Neutrophil (primary cell): ENCODE measurements at regions not wholly inside any gene's neighbourhood (a gene's known extent, or its start where the extent isn't known, plus 50 kb on each side); places are given as distances from the start of the nearest gene placed in this dataset.

Experiments
- H3K27ac ChIP-seq: fragments of 200-600 bp; sonication (generic); 2 replicates; pipeline ENCODE4 v1.5.1; 2016; ENCODE audit warnings: mild to moderate bottlenecking, moderate library complexity
- H3K27me3 ChIP-seq: fragments of 200-600 bp; sonication (generic); 2 replicates; pipeline ENCODE4 v1.6.0; 2016; ENCODE audit warnings: mild to moderate bottlenecking
- H3K36me3 ChIP-seq: fragments of 200-600 bp; sonication (generic); 2 replicates; pipeline ENCODE4 v1.5.1; 2017
- H3K4me1 ChIP-seq, 2 experiments: fragments of 200-600 bp in 1 of 2; sonication (generic) in 1 of 2; 1 replicate in 1 of 2; 2 replicates in 1 of 2; pipeline versions ENCODE4 v1.5.1 to v1.6.1; 2013 to 2016; ENCODE audit warnings: low read depth in 1 of 2, low read length in 1 of 2, mild to moderate bottlenecking in 1 of 2, moderate library complexity in 1 of 2; ENCODE audit not compliant: control insufficient read depth in 1 of 2, insufficient read depth in 1 of 2
- H3K4me3 ChIP-seq, 2 experiments: fragments of 200-600 bp in 1 of 2; sonication (generic) in 1 of 2; 1 replicate in 1 of 2; 2 replicates in 1 of 2; pipeline ENCODE4 v1.5.1; 2013 to 2016; ENCODE audit warnings: low read depth in 1 of 2, low read length in 1 of 2, mild to moderate bottlenecking in 1 of 2, moderate library complexity in 1 of 2
- H3K9me3 ChIP-seq: fragments of 200-600 bp; sonication (generic); 2 replicates; pipeline ENCODE4 v1.5.1; 2016
- TF ChIP-seq, protein P1 (sequence below): fragments of 200-600 bp; sonication (generic); IDR thresholded peaks from 2 replicates; pipeline ENCODE4 v1.5.1; 2016; ENCODE audit warnings: antibody characterized with exemption

DNA sequence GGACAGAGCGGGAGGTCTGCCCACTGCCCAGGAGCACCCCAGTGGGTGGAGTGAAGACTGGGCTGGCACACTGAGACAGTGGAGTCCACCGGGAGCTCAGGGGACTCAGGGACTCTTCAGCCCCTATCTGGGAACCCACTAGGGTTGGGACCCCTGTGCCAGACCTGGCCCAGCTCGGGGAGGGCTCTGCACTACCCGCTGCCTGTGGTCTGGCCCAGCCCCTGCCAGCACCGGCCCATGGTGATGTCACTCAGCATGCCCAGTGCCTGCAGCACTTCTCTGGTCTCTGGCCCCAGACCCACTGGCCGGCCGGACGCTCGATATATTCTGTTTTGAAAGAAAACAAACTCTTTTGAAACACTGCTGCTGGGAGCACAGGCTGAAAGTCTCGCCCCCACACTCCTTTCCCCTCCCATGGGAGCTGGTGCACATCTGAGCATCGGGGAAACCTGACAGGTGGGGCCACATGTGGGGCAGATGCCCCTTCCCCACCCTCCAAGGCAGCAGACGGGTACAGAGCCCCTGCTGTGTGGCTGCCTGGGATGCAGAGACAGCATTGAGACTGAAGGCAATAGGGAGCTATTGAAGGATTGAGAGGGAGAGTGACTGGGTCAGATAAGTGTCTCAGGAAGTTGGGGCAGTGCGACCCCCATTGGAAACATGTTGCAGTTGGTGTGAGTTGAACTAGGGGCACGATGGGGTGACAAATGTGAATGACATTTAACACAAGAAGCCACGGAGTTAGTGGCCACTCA, 62.9 kb downstream of the MYEOV start:
- H3K9me3 ChIP-seq: no peaks in the 10 kb centered on the region
- no peaks in the 10 kb centered on the region for H3K36me3 ChIP-seq
- H3K4me3 ChIP-seq: no peak overlapping the region
- H3K27ac ChIP-seq: no peak overlapping the region
- no peaks in the 10 kb centered on the region for H3K27me3 ChIP-seq
- H3K4me1 ChIP-seq: no peaks in the 10 kb centered on the region
- TF ChIP-seq, protein P1, sequence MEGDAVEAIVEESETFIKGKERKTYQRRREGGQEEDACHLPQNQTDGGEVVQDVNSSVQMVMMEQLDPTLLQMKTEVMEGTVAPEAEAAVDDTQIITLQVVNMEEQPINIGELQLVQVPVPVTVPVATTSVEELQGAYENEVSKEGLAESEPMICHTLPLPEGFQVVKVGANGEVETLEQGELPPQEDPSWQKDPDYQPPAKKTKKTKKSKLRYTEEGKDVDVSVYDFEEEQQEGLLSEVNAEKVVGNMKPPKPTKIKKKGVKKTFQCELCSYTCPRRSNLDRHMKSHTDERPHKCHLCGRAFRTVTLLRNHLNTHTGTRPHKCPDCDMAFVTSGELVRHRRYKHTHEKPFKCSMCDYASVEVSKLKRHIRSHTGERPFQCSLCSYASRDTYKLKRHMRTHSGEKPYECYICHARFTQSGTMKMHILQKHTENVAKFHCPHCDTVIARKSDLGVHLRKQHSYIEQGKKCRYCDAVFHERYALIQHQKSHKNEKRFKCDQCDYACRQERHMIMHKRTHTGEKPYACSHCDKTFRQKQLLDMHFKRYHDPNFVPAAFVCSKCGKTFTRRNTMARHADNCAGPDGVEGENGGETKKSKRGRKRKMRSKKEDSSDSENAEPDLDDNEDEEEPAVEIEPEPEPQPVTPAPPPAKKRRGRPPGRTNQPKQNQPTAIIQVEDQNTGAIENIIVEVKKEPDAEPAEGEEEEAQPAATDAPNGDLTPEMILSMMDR: no peak

DNA sequence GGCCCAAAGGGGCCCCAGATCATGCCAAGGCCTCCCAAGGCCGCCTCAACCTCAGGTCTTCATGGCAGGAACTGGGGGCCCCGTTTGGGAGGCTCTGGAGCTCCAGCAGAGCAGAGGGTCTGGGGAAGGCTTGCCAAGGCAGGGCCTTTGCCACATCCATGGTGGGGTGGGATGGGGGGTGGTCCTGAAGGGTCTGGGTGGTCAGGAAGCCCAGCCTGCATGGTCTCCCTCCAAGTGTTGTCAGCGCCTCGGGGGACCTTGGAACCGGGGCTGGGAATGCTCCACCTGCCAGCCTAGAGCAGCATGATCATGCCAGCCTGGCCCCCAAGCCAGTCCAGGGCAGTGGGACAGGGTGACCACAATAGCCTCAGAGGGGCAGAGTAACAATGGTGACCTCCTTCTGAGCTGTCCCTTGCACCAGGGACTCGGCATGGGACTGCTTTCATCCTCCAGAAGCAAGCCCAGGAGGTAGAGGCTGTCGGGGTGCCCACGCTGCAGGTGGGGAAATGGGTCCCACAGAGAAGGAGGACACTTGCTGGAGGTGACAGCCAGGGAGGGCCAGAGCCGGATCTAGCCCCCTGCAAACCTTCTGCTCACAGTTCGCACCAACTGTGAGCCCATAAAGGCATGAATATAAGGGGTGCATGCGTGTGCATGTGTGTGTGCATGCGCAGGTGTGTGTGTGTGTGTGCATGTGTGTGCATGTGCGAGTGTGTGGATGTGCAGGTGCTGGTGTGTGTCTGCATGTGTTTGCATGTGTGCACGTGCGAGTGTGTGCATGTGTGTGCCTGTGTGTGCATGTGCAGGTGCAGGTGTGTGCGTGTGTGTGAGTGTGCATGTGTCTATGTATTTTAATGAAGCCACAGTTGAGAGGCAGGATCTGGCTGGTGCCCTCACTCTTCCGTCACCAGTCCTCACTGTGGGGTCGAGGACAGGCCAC, 63.8 kb downstream of the MYEOV start:
- H3K27me3 ChIP-seq: no peaks in the 10 kb centered on the region
- no peaks in the 10 kb centered on the region for H3K4me1 ChIP-seq

DNA sequence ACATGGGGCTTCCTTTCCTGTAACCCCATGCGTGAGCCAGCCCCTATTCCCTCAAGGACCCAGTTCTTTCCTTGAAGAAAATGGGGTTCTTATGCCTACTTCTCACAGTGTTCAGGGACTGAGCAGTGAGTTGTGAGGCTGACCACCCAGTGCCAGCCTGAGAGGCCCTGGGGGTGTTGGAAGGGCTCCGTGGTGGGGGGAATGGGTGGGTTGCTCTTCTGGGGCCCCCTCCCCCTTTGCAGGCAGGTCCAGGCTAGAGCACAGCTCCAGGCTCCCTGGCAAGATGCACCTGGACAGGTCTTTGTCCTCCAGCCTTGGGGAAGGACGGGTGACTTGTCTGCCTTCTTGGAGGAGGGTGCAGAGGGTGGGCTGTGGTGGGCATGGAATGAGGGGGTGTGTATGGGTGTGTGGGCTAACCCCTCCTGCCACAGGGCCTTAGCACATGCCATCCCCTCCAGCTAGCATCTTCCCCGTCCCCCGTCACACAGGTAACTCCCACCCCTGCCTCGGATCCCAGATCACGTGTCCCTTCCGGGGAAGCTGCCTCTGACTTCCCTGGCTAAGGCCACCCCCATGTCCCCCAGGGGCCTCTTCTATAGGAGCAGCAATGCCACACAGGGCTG, 64.6 kb downstream of the MYEOV start:
- no peaks in the 10 kb centered on the region for H3K4me1 ChIP-seq
- no peak overlapping the region for H3K27ac ChIP-seq
- H3K9me3 ChIP-seq: no peaks in the 10 kb centered on the region
- no peaks in the 10 kb centered on the region for H3K36me3 ChIP-seq
- H3K4me3 ChIP-seq: no peak overlapping the region
- TF ChIP-seq, protein P1: no peak
- no peaks in the 10 kb centered on the region for H3K27me3 ChIP-seq

More for the DNA sequence above, 63.8 kb downstream of the MYEOV start:
- H3K36me3 ChIP-seq: no peaks in the 10 kb centered on the region
- TF ChIP-seq, protein P1: no peak
- no peak overlapping the region for H3K27ac ChIP-seq
- H3K9me3 ChIP-seq: no peaks in the 10 kb centered on the region
- H3K4me3 ChIP-seq: no peak overlapping the region

DNA sequence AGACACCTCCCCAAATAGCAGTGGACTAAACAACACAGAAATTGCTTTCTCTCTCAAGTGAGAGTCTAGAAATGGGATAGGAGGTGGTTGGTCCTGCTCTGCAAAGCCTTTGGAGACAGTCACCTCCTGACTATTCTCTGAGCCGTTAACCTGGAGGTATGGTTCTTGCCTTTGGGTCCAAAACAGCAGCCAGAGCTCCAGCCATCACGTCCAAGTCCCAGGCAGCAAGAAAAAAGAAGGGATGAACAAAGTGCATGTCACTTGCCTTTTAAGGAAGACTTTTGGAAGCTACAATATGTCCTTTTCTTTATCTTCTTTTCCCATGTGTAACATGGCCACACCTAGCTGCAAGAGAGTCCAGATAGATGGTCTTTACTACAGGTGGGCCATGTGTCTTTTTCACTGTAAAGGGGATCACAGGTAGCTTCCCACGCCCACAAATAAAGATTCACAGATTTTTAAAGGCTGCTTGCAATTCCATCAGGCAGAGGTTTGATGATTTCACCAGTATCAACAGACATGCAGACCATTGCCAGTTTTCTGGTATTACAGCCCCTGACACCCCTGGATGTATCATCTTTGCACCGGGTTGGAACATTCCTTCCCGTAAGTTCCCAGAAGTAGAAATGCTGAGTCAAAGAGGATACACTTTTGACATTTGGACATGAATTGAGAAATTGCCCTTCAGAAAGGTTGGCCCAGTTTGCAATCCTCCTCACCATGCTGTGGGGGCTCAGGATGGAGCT, 66.0 kb downstream of the MYEOV start:
- Histone ChIP-seq H3K9me3 (no peaks in the 10 kb centered on the region), H3K27ac (no peak overlapping the region)

More for the DNA sequence above, 66.0 kb downstream of the MYEOV start:
- Histone ChIP-seq H3K36me3 (no peaks in the 10 kb centered on the region), H3K4me3 (no peak overlapping the region), H3K4me1 (no peaks in the 10 kb centered on the region), H3K27me3 (no peaks in the 10 kb centered on the region)
- TF ChIP-seq, protein P1: no peak
